ENCODE measurements at regions not wholly inside any gene's neighbourhood (a gene's known extent, or its start where the extent isn't known, plus 50 kb on each side); places are given as distances from the start of the nearest gene placed in this dataset.

DNA sequence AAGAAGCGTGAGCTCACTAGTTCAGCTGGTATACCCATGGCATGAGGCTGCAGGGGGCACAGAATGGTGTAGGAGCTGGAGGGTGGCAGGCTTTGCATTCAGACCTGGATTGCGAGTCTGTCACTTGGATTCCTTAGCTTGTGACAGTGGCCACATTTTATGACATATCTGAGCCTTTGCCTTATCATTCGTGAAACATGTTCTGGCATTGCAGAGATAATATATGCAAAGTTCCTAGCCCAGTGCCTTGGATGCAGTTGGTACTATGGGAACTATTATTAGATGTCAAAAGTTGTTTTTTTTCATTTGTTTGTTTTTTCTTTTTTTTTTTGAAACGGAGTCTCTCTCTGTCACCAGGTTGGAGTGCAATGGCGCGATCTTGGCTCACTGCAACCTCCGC is 230.7 kb upstream of the PRDM1 start:
- TF ChIP-seq, protein P1, sequence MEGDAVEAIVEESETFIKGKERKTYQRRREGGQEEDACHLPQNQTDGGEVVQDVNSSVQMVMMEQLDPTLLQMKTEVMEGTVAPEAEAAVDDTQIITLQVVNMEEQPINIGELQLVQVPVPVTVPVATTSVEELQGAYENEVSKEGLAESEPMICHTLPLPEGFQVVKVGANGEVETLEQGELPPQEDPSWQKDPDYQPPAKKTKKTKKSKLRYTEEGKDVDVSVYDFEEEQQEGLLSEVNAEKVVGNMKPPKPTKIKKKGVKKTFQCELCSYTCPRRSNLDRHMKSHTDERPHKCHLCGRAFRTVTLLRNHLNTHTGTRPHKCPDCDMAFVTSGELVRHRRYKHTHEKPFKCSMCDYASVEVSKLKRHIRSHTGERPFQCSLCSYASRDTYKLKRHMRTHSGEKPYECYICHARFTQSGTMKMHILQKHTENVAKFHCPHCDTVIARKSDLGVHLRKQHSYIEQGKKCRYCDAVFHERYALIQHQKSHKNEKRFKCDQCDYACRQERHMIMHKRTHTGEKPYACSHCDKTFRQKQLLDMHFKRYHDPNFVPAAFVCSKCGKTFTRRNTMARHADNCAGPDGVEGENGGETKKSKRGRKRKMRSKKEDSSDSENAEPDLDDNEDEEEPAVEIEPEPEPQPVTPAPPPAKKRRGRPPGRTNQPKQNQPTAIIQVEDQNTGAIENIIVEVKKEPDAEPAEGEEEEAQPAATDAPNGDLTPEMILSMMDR (IDR thresholded peaks at IDR 0.05; ENCODE audit: insufficient read depth, low read depth, low read length): no peak
- TF ChIP-seq EZH2 (IDR thresholded peaks at IDR 0.05; ENCODE audit: insufficient read depth, low read length): no peak
